ENCODE measurements at regions not wholly inside any gene's neighbourhood (a gene's known extent, or its start where the extent isn't known, plus 50 kb on each side); places are given as distances from the start of the nearest gene placed in this dataset.

GRCh38 chr6:166713434-166714186, 86.6 kb upstream of the RPS6KA2 start:
- peaks cover 0 to 24% (median 0%) of the 10 kb centered on the region in 4 donors for H3K9me3 ChIP-seq
- WGBS, 2 donors = 37 to 41% methylated on average over 16 of the region's 16 CpGs
- no peak overlapping the region for H3K4me3 ChIP-seq
- H3K36me3 ChIP-seq = no peaks in the 10 kb centered on the region
- peaks cover 0 to 7% (median 0%) of the 10 kb centered on the region in 4 donors for H3K4me1 ChIP-seq
- no peaks in the 10 kb centered on the region for H3K27me3 ChIP-seq
- H3K27ac ChIP-seq = no peak overlapping the region
- TF ChIP-seq CTCF (IDR thresholded peaks at IDR 0.05) (no peak), POLR2A (IDR thresholded peaks at IDR 0.05) (no peak), EP300 (IDR thresholded peaks at IDR 0.05) (no peak)
- DNase-seq (ENCODE audit: low spot score in 2 of 2) = no peak

GRCh38 chr6:166712286-166713228, 85.5 kb upstream of the RPS6KA2 start:
- Histone ChIP-seq H3K36me3 (no peaks in the 10 kb centered on the region), H3K4me1 (peaks cover 0 to 7% (median 0%) of the 10 kb centered on the region in 4 donors), H3K27ac (no peak overlapping the region), H3K4me3 (no peak overlapping the region), H3K27me3 (no peaks in the 10 kb centered on the region), H3K9me3 (peaks cover 0 to 24% (median 0%) of the 10 kb centered on the region in 4 donors)
- TF ChIP-seq CTCF (IDR thresholded peaks at IDR 0.05) = no peak
- no peak for TF ChIP-seq POLR2A (IDR thresholded peaks at IDR 0.05)
- TF ChIP-seq EP300 (IDR thresholded peaks at IDR 0.05) = no peak
- 77 to 81% methylated on average over 21 of the region's 21 CpGs for WGBS, 2 donors
- no peak for DNase-seq (ENCODE audit: low spot score in 2 of 2)

- Histone ChIP-seq H3K9me3 (peaks cover 0 to 24% (median 0%) of the 10 kb centered on the region in 4 donors), H3K36me3 (no peaks in the 10 kb centered on the region), H3K27ac (no peak overlapping the region), H3K4me3 (no peak overlapping the region), H3K27me3 (no peaks in the 10 kb centered on the region), H3K4me1 (peaks cover 0 to 7% (median 0%) of the 10 kb centered on the region in 4 donors)
- 81 to 94% methylated on average over 2 of the region's 2 CpGs for WGBS, 2 donors
- no peak for DNase-seq (ENCODE audit: low spot score in 2 of 2)
- no peak for TF ChIP-seq POLR2A (IDR thresholded peaks at IDR 0.05)
- TF ChIP-seq CTCF (IDR thresholded peaks at IDR 0.05) = no peak
- TF ChIP-seq EP300 (IDR thresholded peaks at IDR 0.05) = no peak
Observed at GRCh38 chr6:166710084-166710483, 83.0 kb upstream of the RPS6KA2 start.

GRCh38 chr6:166708460-166708859, 81.4 kb upstream of the RPS6KA2 start:
- no peaks in the 10 kb centered on the region for H3K36me3 ChIP-seq
- H3K27ac ChIP-seq = no peak overlapping the region
- TF ChIP-seq CTCF (IDR thresholded peaks at IDR 0.05) = no peak
- no peak for TF ChIP-seq POLR2A (IDR thresholded peaks at IDR 0.05)
- no peak for TF ChIP-seq EP300 (IDR thresholded peaks at IDR 0.05)
- H3K9me3 ChIP-seq = peaks cover 0 to 24% (median 0%) of the 10 kb centered on the region in 4 donors
- no peak overlapping the region for H3K4me3 ChIP-seq
- H3K4me1 ChIP-seq = peaks cover 0 to 5% (median 0%) of the 10 kb centered on the region in 4 donors
- no peaks in the 10 kb centered on the region for H3K27me3 ChIP-seq
- WGBS, 2 donors = 91 to 94% methylated on average over 4 of the region's 4 CpGs
- no peak for DNase-seq (ENCODE audit: low spot score in 2 of 2)

Measured in tibial nerve (tissue), 4 donors.